SK-MEL-5 (cell line): ENCODE measurements at regions not wholly inside any gene's neighbourhood (a gene's known extent, or its start where the extent isn't known, plus 50 kb on each side); places are given as distances from the start of the nearest gene placed in this dataset.

ENCODE experiments used
- DNase-seq: peaks from one replicate; pipeline ENCODE4 v3.0.0-alpha.2; 2016; ENCODE audit warnings: low read depth, low spot score
- in situ Hi-C: cut with HindIII; loops from 2 replicates; pipeline ENCODE4 v1.10.0; 2016; ENCODE audit warnings: low sequenced_read_pairs, high pct_unique_total_duplicates, low pct_unique_long_range_greater_than_20kb

DNA sequence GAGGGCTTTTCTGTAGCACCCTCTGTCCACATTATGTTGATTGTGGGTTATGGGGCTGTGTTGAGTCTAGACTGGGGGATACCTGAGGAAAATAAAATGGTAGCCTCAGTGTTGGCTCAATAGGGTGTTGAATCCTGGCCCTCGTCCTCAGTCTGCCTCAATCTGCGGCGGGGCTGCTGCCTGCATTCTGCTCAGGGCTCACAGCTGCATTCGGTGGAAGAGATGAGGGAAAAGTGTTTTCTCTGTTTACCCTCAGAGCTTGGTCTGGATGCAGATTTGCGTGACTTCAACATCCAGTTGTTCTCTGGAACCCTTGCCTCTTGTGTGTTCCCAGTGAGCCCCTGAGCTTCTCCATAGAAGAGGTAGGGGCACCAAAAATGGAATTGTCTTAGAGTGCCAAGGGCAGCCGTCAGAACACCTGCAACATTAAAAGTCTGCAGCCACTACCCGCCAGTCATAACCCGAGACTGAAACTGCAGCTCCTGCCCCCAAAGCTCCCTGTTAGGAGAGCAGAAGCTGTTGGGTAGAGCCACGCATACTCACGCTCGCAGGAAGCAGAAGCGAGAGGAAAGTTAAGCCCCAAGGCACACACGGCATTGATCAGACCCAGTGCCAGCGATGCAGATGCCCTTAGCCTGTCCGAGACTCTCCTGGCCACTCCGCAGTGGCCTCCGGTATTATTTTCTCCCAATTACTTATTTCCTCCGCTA is 215.3 kb upstream of the C1orf174 start:
- no peak for DNase-seq
- in situ Hi-C loops = no loop called here

- DNase-seq = no peak
- in situ Hi-C loops = no loop called here
These were observed 217.1 kb upstream of the C1orf174 start for GRCh38 chr1:4117196-4117595.

DNA sequence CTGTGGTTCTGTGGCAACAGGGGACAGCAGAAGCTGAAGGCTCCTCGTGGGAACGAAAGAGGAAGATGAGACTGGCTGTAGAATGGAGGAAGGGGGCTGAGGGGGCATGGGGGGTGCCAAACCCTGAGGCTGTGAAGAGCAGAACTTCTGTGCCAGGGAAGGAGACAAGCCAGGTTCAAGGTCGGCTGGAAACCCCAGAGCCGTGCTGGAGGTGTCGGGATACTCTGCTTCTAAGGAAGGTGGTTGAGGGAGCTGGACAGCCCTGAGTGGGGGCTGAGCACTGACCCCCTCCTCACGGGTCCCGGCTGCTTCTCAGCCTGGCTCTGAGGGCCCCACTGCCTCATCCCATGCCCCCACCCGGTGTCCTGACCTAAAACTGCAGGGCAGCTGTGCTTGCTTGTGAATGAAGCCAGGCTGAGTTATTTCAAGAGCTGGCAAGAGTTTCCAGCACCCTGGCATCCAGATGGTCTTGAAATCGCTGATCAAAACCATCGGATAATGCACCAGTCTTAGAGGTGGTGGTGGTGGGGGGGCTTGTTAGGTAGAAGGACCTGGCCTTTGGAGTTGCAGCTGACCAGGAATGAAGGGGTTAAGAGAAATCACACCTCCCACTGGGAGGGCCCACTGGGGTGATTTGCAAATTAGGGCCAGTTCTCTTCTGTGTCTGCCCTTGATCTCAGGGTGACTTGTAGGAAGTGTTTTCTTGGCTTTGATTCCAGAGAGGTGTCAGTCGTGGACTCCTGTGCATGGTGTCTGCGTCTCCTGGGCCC is 218.9 kb upstream of the C1orf174 start:
- in situ Hi-C loops = no loop called here

GRCh38 chr1:4119516-4120220 is 219.6 kb upstream of the C1orf174 start:
- no peak for DNase-seq
- in situ Hi-C loops = no loop called here

More for the DNA sequence above, 218.9 kb upstream of the C1orf174 start:
- no peak for DNase-seq

- no peak for DNase-seq
- in situ Hi-C loops = no loop called here
These were observed 220.7 kb upstream of the C1orf174 start for GRCh38 chr1:4120557-4121292.

GRCh38 chr1:4121293-4121684 is 221.2 kb upstream of the C1orf174 start:
- in situ Hi-C loops = no loop called here

GRCh38 chr1:4121834-4122512 is 221.9 kb upstream of the C1orf174 start:
- DNase-seq = no peak
- in situ Hi-C loops = no loop called here

More at GRCh38 chr1:4121293-4121684, 221.2 kb upstream of the C1orf174 start:
- DNase-seq = no peak

DNA sequence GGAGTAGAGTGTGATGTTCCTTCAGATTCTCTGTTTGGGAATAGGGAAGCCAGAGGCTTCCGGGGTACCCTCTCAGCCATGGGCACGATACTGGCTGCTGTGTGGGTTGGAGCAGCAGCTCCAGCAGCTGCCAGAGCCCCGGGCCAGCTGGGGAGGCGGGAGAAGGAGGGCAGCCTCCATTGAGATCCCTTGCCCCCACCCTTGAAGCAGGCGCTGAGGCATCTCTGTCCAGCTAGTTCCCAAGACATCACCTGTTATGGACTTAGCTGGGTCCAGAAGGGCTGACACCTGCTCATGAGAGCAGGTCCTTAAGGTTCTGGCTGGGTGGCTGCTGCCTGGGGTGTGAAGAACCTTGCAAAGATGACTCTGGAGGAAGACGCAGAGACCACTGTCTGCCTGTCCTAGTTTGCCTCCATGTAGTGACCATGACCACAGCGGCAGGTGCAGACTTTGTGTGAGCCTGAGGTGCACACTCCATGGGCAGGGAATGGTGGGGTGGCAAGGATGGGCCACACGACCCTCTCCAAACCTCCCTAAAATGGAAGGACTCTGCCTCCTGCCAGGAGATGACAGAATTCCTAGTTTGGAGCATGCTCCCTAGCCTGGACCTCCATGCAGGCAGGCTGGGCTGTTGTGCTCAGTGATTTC is 222.6 kb upstream of the C1orf174 start:
- in situ Hi-C loops = no loop called here

GRCh38 chr1:4124631-4125145 is 224.6 kb upstream of the C1orf174 start:
- in situ Hi-C loops = no loop called here
- no peak for DNase-seq

More for the DNA sequence above, 222.6 kb upstream of the C1orf174 start:
- no peak for DNase-seq

DNA sequence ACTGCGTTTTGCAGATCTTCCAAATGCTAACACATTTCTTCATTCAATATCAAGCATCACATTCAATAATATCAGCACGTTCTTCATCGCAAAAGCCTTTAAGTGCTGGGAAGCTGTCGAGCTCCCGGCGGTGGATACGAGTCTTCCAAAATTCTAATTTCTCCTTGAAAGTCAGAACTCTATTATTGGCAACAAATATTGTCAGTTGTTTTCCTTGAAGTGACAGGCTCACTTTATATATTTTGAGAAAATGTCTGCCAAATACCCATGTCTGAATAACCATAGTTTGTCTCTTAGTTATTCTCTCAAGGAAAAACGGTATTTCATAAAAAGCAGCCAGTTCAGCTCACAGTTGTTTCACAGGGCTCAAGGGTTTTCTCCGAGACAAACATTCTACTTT is 226.2 kb upstream of the C1orf174 start:
- in situ Hi-C loops = no loop called here
- no peak for DNase-seq

DNA sequence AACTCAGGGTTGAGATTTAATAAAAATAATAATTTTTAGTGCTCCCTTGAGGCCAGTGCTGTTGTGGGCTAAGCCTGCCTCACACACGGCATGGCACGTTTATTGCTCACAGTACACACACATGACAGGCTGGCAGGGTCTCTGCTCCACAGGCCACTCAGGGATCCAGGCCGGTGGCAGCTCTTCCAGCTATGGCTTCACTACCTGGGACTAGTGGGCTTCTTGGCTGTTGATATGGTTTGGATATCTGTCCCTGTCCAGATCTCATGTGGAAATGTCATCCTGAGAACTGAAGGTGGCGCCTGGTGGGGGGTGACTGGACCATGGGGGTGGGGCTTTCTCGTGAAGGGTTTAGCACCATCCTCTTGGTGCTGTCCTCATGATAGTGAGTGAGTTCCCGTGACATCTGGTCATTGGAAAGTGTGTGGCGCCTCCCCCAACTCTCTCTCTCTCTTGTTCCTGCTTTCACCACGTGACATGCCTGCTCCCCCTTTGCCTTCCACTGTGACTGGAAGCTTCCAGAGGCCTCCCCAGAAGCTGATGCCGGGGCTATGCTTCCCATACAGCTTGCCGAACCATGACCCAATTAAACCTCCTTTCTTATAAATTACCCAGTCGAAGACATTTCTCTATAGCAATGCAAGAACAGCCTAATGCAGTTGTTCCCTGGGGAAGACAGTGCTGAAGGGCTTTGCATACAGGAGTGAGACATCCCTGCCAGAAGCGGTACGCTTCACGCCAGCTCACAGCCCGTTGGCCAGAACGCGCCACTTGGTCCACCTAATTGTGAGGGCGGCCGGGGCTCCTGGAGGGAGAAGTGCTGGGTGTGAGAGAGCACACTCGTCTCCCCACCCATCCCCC is 226.9 kb upstream of the C1orf174 start:
- DNase-seq = no peak
- in situ Hi-C loops = no loop called here

- in situ Hi-C loops = no loop called here
- no peak for DNase-seq
These were observed 227.6 kb upstream of the C1orf174 start for GRCh38 chr1:4127592-4128140.

DNA sequence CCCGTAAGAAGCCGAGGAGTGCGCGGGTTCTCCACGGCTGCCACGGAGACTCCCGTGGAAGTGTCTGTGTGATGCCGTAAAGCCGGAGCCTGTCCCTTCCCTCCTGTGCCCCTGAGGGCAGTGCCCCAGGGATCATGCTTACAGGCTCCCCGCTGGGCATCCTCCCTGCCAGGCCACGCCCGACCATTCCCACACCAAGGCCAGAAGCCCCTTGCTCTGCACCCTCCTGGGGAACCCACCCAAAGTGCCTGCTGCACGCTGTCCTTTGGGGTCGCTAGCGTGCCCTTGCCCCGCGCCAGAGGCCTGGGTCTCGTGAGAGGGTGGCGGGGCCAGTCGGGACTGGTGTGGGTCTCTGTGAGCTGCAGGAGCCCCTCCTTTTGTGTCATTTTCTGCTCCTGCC is 228.5 kb upstream of the C1orf174 start:
- in situ Hi-C loops = no loop called here

GRCh38 chr1:4129693-4130092 is 229.6 kb upstream of the C1orf174 start:
- DNase-seq = no peak
- in situ Hi-C loops = no loop called here

More for the DNA sequence above, 228.5 kb upstream of the C1orf174 start:
- DNase-seq = no peak

GRCh38 chr1:4130096-4130495 is 230.0 kb upstream of the C1orf174 start:
- no peak for DNase-seq

DNA sequence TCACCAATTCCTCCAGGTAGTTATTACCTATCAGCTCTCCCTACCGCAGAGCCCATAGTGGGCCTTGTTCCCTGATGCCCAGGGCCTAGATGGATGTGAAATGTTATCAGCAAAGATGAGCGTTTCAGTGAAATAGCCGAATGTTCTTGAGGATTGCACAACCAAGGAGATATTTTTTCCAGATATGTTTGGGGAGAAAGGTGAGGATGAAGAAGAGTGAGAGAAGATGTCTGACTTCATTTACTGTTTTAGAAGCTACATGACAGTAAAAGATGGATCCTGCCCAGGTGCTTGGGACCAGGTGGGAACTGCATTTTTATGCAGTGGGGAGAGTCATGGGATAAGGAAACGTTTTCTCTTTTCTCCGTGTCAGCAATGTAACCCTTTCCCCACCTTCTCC is 231.7 kb upstream of the C1orf174 start:
- DNase-seq = no peak
- in situ Hi-C loops = no loop called here

More at GRCh38 chr1:4130096-4130495, 230.0 kb upstream of the C1orf174 start:
- in situ Hi-C loops = no loop called here
